BE2C (cell line): ENCODE measurements at regions not wholly inside any gene's neighbourhood (a gene's known extent, or its start where the extent isn't known, plus 50 kb on each side); places are given as distances from the start of the nearest gene placed in this dataset.

Experiments used
- DNase-seq: peaks from one replicate; pipeline ENCODE4 v3.0.0-alpha.2; 2020
- H3K27me3 ChIP-seq: fragments of 250-450 bp; sonication (Bioruptor Pico); 2 replicates; pipeline ENCODE4 v1.5.1; 2020; ENCODE audit warnings: mild to moderate bottlenecking
- H3K36me3 ChIP-seq: fragments of 250-450 bp; sonication (Bioruptor Pico); 2 replicates; pipeline ENCODE4 v1.5.1; 2020; ENCODE audit warnings: mild to moderate bottlenecking
- H3K4me1 ChIP-seq: fragments of 250-450 bp; sonication (Bioruptor Pico); 2 replicates; pipeline ENCODE4 v1.5.1; 2020
- H3K4me3 ChIP-seq: 2 replicates; pipeline ENCODE4 v1.5.1; 2011; ENCODE audit warnings: low read depth, low read length
- H3K9me3 ChIP-seq: fragments of 250-450 bp; sonication (Bioruptor Pico); 2 replicates; pipeline ENCODE4 v1.5.1; 2020
- TF ChIP-seq, protein P1 (sequence below): IDR thresholded peaks from 2 replicates; pipeline ENCODE4 v1.5.1; 2012; ENCODE audit warnings: mild to moderate bottlenecking, low read depth, low read length

DNA sequence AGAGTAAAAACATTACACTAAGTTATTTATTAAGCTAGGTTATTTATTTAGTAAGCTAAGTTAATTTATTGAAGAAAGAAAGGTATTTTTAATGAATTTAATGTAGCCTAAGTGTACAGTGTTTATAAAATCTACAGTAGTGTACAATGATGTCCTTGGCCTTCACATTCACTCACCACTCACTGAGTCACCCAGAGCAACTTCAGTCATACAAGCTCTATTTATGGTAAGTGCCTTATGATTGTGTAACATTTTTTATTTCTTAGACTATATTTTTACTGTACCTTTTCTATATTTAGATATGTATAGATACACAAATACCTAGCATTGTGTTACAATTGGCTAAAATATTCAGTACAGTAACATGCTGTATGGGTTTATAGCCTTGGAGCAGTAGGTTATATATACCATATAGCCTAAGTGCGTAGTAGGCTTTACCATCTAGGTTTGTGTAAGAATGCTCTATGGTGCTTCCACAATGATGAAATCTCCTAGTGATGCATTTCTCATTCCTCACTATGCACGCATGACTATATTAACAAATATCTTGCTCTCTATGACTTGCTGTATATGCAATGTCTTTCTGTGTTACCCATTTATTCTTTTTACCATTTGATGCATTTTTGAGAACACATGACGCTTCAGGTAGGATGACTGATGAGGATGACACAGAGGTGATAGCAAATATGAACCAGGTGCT, 309.6 kb upstream of the ATXN7L3B start:
- Histone ChIP-seq H3K36me3 (no peaks in the 10 kb centered on the region), H3K9me3 (no peaks in the 10 kb centered on the region), H3K4me1 (no peaks in the 10 kb centered on the region), H3K4me3 (no peak overlapping the region), H3K27me3 (no peaks in the 10 kb centered on the region)
- DNase-seq = no peak
- TF ChIP-seq, protein P1, sequence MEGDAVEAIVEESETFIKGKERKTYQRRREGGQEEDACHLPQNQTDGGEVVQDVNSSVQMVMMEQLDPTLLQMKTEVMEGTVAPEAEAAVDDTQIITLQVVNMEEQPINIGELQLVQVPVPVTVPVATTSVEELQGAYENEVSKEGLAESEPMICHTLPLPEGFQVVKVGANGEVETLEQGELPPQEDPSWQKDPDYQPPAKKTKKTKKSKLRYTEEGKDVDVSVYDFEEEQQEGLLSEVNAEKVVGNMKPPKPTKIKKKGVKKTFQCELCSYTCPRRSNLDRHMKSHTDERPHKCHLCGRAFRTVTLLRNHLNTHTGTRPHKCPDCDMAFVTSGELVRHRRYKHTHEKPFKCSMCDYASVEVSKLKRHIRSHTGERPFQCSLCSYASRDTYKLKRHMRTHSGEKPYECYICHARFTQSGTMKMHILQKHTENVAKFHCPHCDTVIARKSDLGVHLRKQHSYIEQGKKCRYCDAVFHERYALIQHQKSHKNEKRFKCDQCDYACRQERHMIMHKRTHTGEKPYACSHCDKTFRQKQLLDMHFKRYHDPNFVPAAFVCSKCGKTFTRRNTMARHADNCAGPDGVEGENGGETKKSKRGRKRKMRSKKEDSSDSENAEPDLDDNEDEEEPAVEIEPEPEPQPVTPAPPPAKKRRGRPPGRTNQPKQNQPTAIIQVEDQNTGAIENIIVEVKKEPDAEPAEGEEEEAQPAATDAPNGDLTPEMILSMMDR = no peak

DNA sequence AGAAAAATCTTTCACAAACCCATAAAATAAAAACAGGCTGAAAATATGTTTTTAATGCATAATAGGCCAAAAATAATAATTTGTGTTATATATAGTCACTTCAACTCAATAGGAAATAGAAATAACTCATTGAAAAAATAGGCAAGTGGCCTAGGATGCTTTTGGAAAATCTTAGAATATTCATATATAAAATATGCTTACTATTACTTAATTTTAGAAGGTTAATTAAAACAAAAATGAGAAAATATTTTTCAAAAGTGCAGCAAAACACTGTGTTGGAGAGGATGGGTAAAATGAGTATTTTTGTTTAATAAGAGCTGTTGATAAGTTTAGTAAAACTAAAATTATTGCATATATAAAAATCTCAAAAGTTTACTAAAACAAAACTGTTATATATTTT, 308.0 kb upstream of the ATXN7L3B start:
- no peaks in the 10 kb centered on the region for H3K36me3 ChIP-seq
- TF ChIP-seq, protein P1 = no peak
- no peak overlapping the region for H3K4me3 ChIP-seq
- DNase-seq = no peak
- no peaks in the 10 kb centered on the region for H3K27me3 ChIP-seq
- no peaks in the 10 kb centered on the region for H3K9me3 ChIP-seq
- no peaks in the 10 kb centered on the region for H3K4me1 ChIP-seq

DNA sequence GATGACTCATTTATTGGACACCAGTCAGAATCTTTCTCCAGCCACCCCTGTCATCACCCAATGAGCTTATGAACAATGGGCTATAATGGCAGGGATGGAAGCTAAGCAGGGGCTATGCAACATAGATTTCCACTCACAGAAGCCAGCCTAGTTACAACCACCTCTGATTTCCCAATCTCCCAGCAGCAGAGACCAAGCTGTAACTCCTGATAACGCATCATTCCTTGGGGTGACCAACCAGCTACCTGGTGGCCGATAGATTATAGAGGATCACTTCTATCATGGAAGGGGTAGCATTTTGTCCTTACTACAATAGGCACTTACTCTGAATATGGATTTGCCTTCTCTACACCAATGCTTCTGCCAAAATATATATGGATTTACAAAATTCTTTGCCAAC, 302.3 kb upstream of the ATXN7L3B start:
- H3K36me3 ChIP-seq = no peaks in the 10 kb centered on the region
- no peaks in the 10 kb centered on the region for H3K4me1 ChIP-seq
- no peaks in the 10 kb centered on the region for H3K9me3 ChIP-seq
- TF ChIP-seq, protein P1 = no peak
- H3K27me3 ChIP-seq = no peaks in the 10 kb centered on the region
- no peak overlapping the region for H3K4me3 ChIP-seq
- DNase-seq = no peak

DNA sequence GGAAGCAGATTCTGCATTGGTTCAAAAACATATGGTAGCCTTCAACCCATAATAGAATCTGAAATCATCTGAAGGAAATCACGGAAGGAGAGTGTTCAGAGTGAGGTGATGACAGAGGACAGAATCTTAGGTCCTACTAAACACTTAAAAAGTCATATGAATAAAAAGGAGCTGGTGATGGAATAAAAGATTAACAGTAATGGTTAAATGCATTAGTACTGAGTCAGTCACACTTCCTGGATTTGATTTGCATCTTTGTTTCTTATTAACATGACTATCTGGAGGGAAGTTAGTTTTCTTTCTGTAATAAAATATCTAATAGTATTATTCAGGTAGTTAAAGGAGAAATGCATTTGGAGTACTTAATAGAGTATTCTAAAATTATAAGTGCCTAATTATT, 296.3 kb upstream of the ATXN7L3B start:
- TF ChIP-seq, protein P1 = no peak
- no peak overlapping the region for H3K4me3 ChIP-seq
- H3K4me1 ChIP-seq = no peaks in the 10 kb centered on the region
- DNase-seq = no peak
- H3K27me3 ChIP-seq = no peaks in the 10 kb centered on the region
- no peaks in the 10 kb centered on the region for H3K36me3 ChIP-seq
- H3K9me3 ChIP-seq = no peaks in the 10 kb centered on the region

DNA sequence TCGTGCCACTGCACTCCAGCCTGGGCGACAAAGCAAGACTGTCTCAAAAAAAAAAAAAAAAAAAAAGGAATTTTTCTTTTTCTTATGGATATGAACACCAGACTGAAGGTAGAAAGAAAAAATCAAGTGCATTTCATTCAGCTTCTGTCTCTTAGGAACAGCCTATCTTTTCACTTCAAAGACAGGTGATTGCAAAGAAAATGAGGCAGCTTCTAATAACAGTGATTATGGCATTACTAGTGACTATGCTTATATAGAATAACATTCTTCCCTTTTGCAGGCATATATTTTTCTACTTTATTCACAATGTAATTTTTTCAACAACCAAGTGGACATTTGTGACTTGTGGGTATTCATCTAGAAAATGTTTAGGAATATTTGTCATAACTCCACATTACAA, 295.5 kb upstream of the ATXN7L3B start:
- TF ChIP-seq, protein P1 = no peak
- Histone ChIP-seq H3K9me3 (no peaks in the 10 kb centered on the region), H3K4me1 (no peaks in the 10 kb centered on the region), H3K27me3 (no peaks in the 10 kb centered on the region), H3K36me3 (no peaks in the 10 kb centered on the region), H3K4me3 (no peak overlapping the region)
- DNase-seq = no peak

DNA sequence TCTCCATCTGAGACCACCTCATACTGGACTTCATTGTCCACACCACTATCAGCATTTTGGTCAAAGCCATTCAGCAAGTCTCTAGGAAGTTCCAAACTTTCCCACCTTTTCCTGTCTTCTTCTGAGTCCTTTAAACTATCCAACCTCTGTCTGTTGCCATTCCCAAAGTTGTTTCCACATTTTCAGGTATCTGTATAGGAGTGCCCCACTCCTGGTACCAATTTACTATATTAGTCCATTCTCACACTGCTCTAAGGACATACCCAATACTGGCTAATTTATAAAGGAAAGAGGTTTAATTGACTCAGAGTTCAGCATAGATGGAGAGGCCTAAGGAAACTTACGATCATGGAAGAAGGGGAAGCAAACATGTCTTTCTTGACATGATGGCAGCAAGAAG, 292.2 kb upstream of the ATXN7L3B start:
- H3K27me3 ChIP-seq = no peaks in the 10 kb centered on the region
- TF ChIP-seq, protein P1 = no peak
- no peaks in the 10 kb centered on the region for H3K36me3 ChIP-seq
- H3K4me1 ChIP-seq = no peaks in the 10 kb centered on the region
- no peak for DNase-seq
- no peaks in the 10 kb centered on the region for H3K9me3 ChIP-seq
- H3K4me3 ChIP-seq = no peak overlapping the region
